Heart right ventricle (tissue), 16 donors: ENCODE measurements at regions not wholly inside any gene's neighbourhood (a gene's known extent, or its start where the extent isn't known, plus 50 kb on each side); places are given as distances from the start of the nearest gene placed in this dataset.
"Not testable (repeated sequence)": the region's sequence is repeated elsewhere in the genome, so short reads cannot be mapped to it uniquely, and the experiment has no call there.

ENCODE experiments used
- ATAC-seq, 8 donors: fragments of 200-7000 bp; cut with Tn5 transposase; one replicate each; pipeline ENCODE4 v1.9.1; 2020; ENCODE audit warnings: mild to moderate bottlenecking in 8 of 8, moderate library complexity in 8 of 8, moderate number of reproducible peaks in 1 of 8
- DNase-seq, 2 donors: peaks; one replicate each; pipeline ENCODE4 v3.0.0-alpha.2; 2020
- H3K27ac ChIP-seq, 10 donors: fragments of 200-600 bp; sonication (generic) in 2 of 10; one replicate each; pipeline versions ENCODE4 v1.5.0 to v1.8.0; 2020 to 2022; ENCODE audit warnings: mild to moderate bottlenecking in 3 of 10
- H3K27me3 ChIP-seq, 7 donors: fragments of 200-600 bp; one replicate each; pipeline ENCODE4 v1.8.0; 2021 to 2022; ENCODE audit warnings: mild to moderate bottlenecking in 2 of 7
- H3K36me3 ChIP-seq, 9 donors: fragments of 200-600 bp; sonication (generic) in 1 of 9; one replicate each; pipeline versions ENCODE4 v1.5.0 to v1.8.0; 2020 to 2022; ENCODE audit warnings: mild to moderate bottlenecking in 2 of 9
- H3K4me1 ChIP-seq, 9 donors: fragments of 200-600 bp; sonication (generic) in 1 of 9; one replicate each; pipeline versions ENCODE4 v1.5.0 to v1.8.0; 2020 to 2022; ENCODE audit warnings: mild to moderate bottlenecking in 4 of 9
- H3K4me3 ChIP-seq, 10 donors: fragments of 200-600 bp; sonication (generic) in 2 of 10; one replicate each; pipeline versions ENCODE4 v1.5.0 to v1.8.0; 2020 to 2022; ENCODE audit warnings: mild to moderate bottlenecking in 7 of 10, moderate library complexity in 2 of 10
- H3K9me3 ChIP-seq, 11 donors: fragments of 200-600 bp in 10 of 11; sonication (generic) in 2 of 11; one replicate each; pipeline versions ENCODE4 v1.5.0 to v1.8.0; 2013 to 2022; ENCODE audit warnings: mild to moderate bottlenecking in 2 of 11, control low read depth in 1 of 11, moderate library complexity in 1 of 11
- CTCF ChIP-seq, 9 donors: fragments of 200-600 bp; sonication (generic) in 2 of 9; IDR thresholded peaks; one replicate each; pipeline versions ENCODE4 v1.5.0 to v1.8.0; 2021 to 2022; ENCODE audit warnings: antibody characterized with exemption in 9 of 9, mild to moderate bottlenecking in 5 of 9, moderate library complexity in 1 of 9
- WGBS, 2 donors: extraction: QIAGEN DNeasy Blood & Tissue Kit; methylation state at CpG; one replicate each; pipeline ENCODE4 v1.1.7; 2013; ENCODE audit warnings: inconsistent platforms in 1 of 2; 5-methylcytosine and 5-hydroxymethylcytosine counted together
- intact Hi-C, 10 donors: fragments of 100-400 bp; cut with DNase I; formaldehyde crosslinking; loops; one replicate each; pipeline versions ENCODE4 v1.11.1 to v1.14.2; 2022
- donor health status: Arrhythmogenic right ventricular cardiomyopathy.
- donor health status: ischemic (EF 13 %, LVEDD 7.1; RV severe dilation, severe dysfunction).
- donor health status: healthy with polysubstance abuse.
- donor health status: DM: no; HTN: yes; CAD: no.
- donor health status: DM: no; HTN: no; CAD: no.
- donor health status: ischemic (EF 25% LVEDD 6.9; RV normal size, moderate dysfunction).
- donor health status: ischemic (EF 25% LVEDD 5.7; RV mildly dilated, moderate dysfunction).
- donor health status: healthy.
- donor health status: DM: yes; HTN: yes; CAD: no.
- donor health status: Ischemic cardiomyopathy.
- donor health status: ischemic (EF 35%, LVEDD 5.7; RV mildly dilated, moderate dysfunction).
- donor health status: nonischemic (EF 11% LVEDD 7.7; RV severe dilation, severe dysfunction).
- donor health status: DM: yes; HTN: yes; CAD: no.
- donor health status: PGD.
- donor health status: ischemic (EF 29% LVEDD 5.4; RV normal size, mild dysfunction).
- donor health status: nonischemic (EF 23%, LVEDD 6.1; RV moderate dilation, normal function).

DNA sequence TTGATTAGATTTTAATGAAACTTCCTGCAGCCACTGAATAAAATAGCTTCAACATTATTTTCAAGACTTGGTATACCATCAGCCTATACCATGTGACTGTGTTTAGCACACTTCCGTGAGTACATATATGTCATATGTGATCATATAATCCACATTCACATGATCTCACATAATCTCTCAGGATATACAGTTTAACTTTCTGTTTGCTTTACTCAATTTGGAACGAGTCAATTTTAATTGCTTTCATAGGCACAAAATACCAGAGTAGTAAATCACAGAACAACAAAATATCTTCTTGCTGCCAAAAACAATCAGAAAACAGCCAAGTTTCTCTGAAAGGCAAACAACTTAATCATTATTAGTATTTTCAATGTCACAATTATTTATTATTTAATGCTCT, 731.1 kb upstream of the DIAPH2 start:
- no peak overlapping the region for H3K27ac ChIP-seq
- no peak for TF ChIP-seq CTCF (IDR thresholded peaks at IDR 0.05)
- 61 to 73% methylated on average over 2 of the region's 2 CpGs for WGBS, 2 donors
- no peak for DNase-seq
- H3K27me3 ChIP-seq: no peaks in the 10 kb centered on the region
- H3K36me3 ChIP-seq: no peaks in the 10 kb centered on the region
- intact Hi-C loops: no loop called here
- no peak for ATAC-seq
- no peaks in the 10 kb centered on the region for H3K4me1 ChIP-seq
- H3K9me3 ChIP-seq: peaks cover 0 to 8% (median 0%) of the 10 kb centered on the region in 11 donors
- H3K4me3 ChIP-seq: no peak overlapping the region

DNA sequence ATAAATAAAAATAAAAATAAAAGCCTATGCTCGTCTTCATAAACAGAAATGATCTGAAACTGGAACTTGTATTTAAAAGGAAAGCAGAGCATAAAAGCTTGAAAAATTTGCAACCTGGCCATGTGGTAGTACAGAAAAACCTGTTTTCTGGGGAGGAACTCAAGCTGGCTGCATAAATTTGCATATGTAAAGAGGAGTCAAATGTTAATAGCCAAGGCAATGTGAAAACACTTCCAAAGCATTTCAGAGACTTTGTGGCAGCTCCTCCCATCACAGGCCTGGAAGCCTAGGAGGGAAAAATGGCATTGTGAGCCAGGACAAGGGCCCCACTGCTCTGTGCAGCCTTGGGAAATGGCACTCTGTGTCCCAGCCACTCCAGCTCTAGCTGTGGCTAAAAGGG, 727.9 kb upstream of the DIAPH2 start:
- no peak for DNase-seq
- intact Hi-C loops: no loop called here

DNA sequence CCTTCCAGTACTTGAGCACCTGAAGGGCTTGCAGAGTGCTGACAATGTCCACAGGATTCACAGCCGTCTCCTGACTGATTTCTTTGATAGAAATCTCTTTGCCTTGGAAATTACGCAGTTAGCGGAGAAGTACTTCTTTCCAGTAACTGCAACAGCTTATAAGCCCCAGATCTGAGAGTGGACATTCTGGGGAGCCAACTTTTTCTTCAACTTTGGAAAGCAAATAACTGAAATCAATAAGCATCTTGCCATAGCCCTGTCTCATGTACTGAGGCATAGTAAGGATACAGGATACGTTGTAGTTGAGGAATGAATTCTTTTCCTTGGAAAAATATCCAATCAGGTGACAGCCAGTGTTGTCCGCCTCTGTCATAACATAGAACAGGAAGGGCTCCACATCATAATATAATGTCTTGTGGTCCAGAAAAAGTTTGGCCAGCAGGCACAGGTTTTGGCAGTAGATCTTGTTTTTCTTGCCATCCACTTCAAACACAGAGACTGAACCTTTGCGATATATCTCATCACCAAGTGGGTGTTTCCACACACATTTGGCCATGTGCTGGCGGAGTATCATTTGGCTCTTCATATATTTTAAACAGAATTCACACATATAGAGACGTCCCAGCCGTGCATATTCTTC, 711.1 kb upstream of the DIAPH2 start:
- H3K4me1 ChIP-seq, H3K4me3 ChIP-seq, DNase-seq, H3K27ac ChIP-seq, ATAC-seq, intact Hi-C loops, H3K27me3 ChIP-seq, H3K36me3 ChIP-seq, H3K9me3 ChIP-seq: not testable (repeated sequence)
- 82 to 89% methylated on average over 9 of the region's 9 CpGs for WGBS, 2 donors

More for the DNA sequence above, 727.9 kb upstream of the DIAPH2 start:
- Histone ChIP-seq H3K4me3 (no peak overlapping the region), H3K4me1 (no peaks in the 10 kb centered on the region), H3K9me3 (peaks cover 0 to 8% (median 0%) of the 10 kb centered on the region in 11 donors), H3K27me3 (no peaks in the 10 kb centered on the region), H3K27ac (no peak overlapping the region), H3K36me3 (no peaks in the 10 kb centered on the region)
- WGBS, 2 donors: 56 to 79% methylated on average over 1 of the region's 1 CpG
- no peak for TF ChIP-seq CTCF (IDR thresholded peaks at IDR 0.05)
- ATAC-seq: no peak

DNA sequence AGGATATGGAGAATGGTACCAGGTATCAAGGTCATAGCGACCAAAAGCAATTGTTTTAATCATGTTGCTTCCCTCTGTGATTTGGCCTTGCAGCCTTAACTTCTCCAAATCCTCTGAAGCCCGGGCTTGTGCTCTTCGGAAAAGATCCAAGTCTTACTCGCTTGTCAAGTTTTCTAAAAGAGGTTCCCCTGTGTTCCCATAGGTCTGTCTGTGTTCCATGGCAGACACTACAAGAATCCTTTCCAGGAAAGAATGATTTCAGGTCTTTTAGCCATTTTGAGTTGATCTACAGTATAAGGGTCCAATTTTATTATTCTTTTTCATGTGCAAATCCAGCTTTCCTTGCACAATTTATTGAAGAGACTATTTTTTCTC, 710.6 kb upstream of the DIAPH2 start:
- 79 to 82% methylated on average over 4 of the region's 4 CpGs for WGBS, 2 donors
- intact Hi-C loops: no loop called here
- H3K27me3 ChIP-seq: no peaks in the 10 kb centered on the region
- no peak overlapping the region for H3K4me3 ChIP-seq
- ATAC-seq: no peak
- H3K36me3 ChIP-seq: no peaks in the 10 kb centered on the region
- H3K4me1 ChIP-seq: no peaks in the 10 kb centered on the region
- DNase-seq: no peak
- no peak for TF ChIP-seq CTCF (IDR thresholded peaks at IDR 0.05)
- no peak overlapping the region for H3K27ac ChIP-seq
- H3K9me3 ChIP-seq: peaks cover 0 to 11% (median 0%) of the 10 kb centered on the region in 11 donors

GRCh38 chrX:95974890-95975289, 709.8 kb upstream of the DIAPH2 start:
- H3K27me3 ChIP-seq: no peaks in the 10 kb centered on the region
- TF ChIP-seq CTCF (IDR thresholded peaks at IDR 0.05): no peak
- DNase-seq (no peak), ATAC-seq (no peak)
- no peaks in the 10 kb centered on the region for H3K36me3 ChIP-seq
- H3K4me3 ChIP-seq: no peak overlapping the region
- intact Hi-C loops: no loop called here
- 83 to 89% methylated on average over 5 of the region's 5 CpGs for WGBS, 2 donors
- no peak overlapping the region for H3K27ac ChIP-seq
- no peaks in the 10 kb centered on the region for H3K4me1 ChIP-seq
- H3K9me3 ChIP-seq: peaks cover 0 to 19% (median 0%) of the 10 kb centered on the region in 11 donors
